HEK293T (cell line): ENCODE measurements at regions not wholly inside any gene's neighbourhood (a gene's known extent, or its start where the extent isn't known, plus 50 kb on each side); places are given as distances from the start of the nearest gene placed in this dataset.

ENCODE experiments used
- ARNT ChIP-seq: fragments of 450-650 bp; IDR thresholded peaks from 2 replicates; pipeline ENCODE4 v1.6.1; 2017; ENCODE audit warnings: mild to moderate bottlenecking
- BHLHE40 ChIP-seq: fragments of 450-650 bp; IDR thresholded peaks from 2 replicates; pipeline ENCODE4 v1.6.1; 2016; ENCODE audit warnings: mild to moderate bottlenecking, moderate library complexity, borderline replicate concordance
- ELF4 ChIP-seq: fragments of 450-650 bp; IDR thresholded peaks from 2 replicates; pipeline ENCODE4 v1.6.1; 2017; ENCODE audit warnings: antibody characterized with exemption
- FOXA1 ChIP-seq: fragments of 450-650 bp; IDR thresholded peaks from 2 replicates; pipeline ENCODE4 v1.6.1; 2016; ENCODE audit warnings: mild to moderate bottlenecking
- FOXK2 ChIP-seq: fragments of 450-650 bp; IDR thresholded peaks from 2 replicates; pipeline ENCODE4 v1.6.1; 2016; ENCODE audit warnings: mild to moderate bottlenecking
- FOXM1 ChIP-seq: fragments of 450-650 bp; IDR thresholded peaks from 2 replicates; pipeline ENCODE4 v1.6.1; 2017; ENCODE audit warnings: mild to moderate bottlenecking, borderline replicate concordance
- HDGF ChIP-seq: fragments of 450-650 bp; IDR thresholded peaks from 2 replicates; pipeline ENCODE4 v1.6.1; 2017; ENCODE audit warnings: antibody characterized with exemption, borderline replicate concordance
- L3MBTL2 ChIP-seq: fragments of 450-650 bp; conservative IDR thresholded peaks from 2 replicates; pipeline ENCODE4 v1.6.1; 2016; ENCODE audit warnings: mild to moderate bottlenecking
- LEF1 ChIP-seq: fragments of 450-650 bp; IDR thresholded peaks from 2 replicates; pipeline ENCODE4 v1.6.1; 2017; ENCODE audit warnings: mild to moderate bottlenecking, borderline replicate concordance
- NFRKB ChIP-seq: fragments of 450-650 bp; IDR thresholded peaks from 2 replicates; pipeline ENCODE4 v1.6.1; 2016; ENCODE audit warnings: mild to moderate bottlenecking, moderate library complexity
- SP1 ChIP-seq: fragments of 450-650 bp; IDR thresholded peaks from 2 replicates; pipeline ENCODE4 v1.6.1; 2017
- SUZ12 ChIP-seq: fragments of 450-650 bp; IDR thresholded peaks from 2 replicates; pipeline ENCODE4 v1.6.1; 2016; ENCODE audit warnings: mild to moderate bottlenecking
- TARDBP ChIP-seq: fragments of 450-650 bp; IDR thresholded peaks from 2 replicates; pipeline ENCODE4 v1.6.1; 2016

DNA sequence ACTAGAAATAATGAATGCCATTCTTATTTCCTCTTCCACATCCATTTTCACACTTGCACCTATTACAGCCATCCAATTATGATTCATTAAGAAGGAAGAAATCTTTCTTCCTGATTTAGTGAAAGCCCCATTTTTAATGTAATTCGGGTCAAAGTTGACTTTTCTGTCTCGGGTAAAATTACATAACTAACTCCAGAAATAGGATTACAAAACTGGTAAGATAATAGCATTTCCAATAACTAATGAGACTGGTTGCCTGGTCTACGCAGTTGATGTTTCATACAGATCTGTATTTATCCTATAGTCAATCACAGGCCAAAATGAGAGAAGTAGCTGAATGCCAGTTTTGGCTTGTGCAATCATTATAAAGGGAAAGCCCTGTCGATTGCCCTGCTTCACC is 651.5 kb upstream of the NRP1 start:
- TF ChIP-seq TARDBP (no peak), ELF4 (no peak), FOXM1 (no peak), NFRKB (no peak), BHLHE40 (no peak), L3MBTL2 (no peak), SUZ12 (no peak), SP1 (no peak), LEF1 (no peak), FOXA1 (no peak), ARNT (no peak), FOXK2 (no peak), HDGF (no peak)
